Endothelial cell of hepatic sinusoid (primary cell): ENCODE measurements at regions not wholly inside any gene's neighbourhood (a gene's known extent, or its start where the extent isn't known, plus 50 kb on each side); places are given as distances from the start of the nearest gene placed in this dataset.

ENCODE experiments used
- in situ Hi-C: cut with HindIII; loops from 2 replicates; pipeline ENCODE4 v1.10.0; 2017; ENCODE audit warnings: low sequenced_read_pairs

- in situ Hi-C loops = no loop called here
Measured at GRCh38 chr10:88104223-88104622, 240.8 kb downstream of the PTEN start.

- in situ Hi-C loops = no loop called here
Measured at GRCh38 chr10:88106366-88106765, 242.9 kb downstream of the PTEN start.

GRCh38 chr10:88107296-88108097, 244.1 kb downstream of the PTEN start:
- in situ Hi-C loops = no loop called here

- in situ Hi-C loops = no loop called here
Measured at GRCh38 chr10:88108115-88108610, 244.7 kb downstream of the PTEN start.

GRCh38 chr10:88110355-88110754, 246.9 kb downstream of the PTEN start:
- in situ Hi-C loops = loop anchor here (10.0 kb wide), 1 partner anchor 284 kb away; no protein-coding TSS in a partner anchor

- in situ Hi-C loops = loop anchor here (10.0 kb wide), 1 partner anchor 284 kb away; no protein-coding TSS in a partner anchor
Measured at GRCh38 chr10:88110822-88111221, 247.4 kb downstream of the PTEN start.

GRCh38 chr10:88111294-88111693, 247.9 kb downstream of the PTEN start:
- in situ Hi-C loops = loop anchor here (10.0 kb wide), 1 partner anchor 284 kb away; no protein-coding TSS in a partner anchor

GRCh38 chr10:88113232-88113631, 249.8 kb downstream of the PTEN start:
- in situ Hi-C loops = loop anchor here (10.0 kb wide), 1 partner anchor 282 kb away; no protein-coding TSS in a partner anchor

- in situ Hi-C loops = loop anchor here (10.0 kb wide), 1 partner anchor 281 kb away; no protein-coding TSS in a partner anchor
Measured at GRCh38 chr10:88113657-88114272, 250.3 kb downstream of the PTEN start.

GRCh38 chr10:88114368-88114767, 250.9 kb downstream of the PTEN start:
- in situ Hi-C loops = loop anchor here (10.0 kb wide), 1 partner anchor 280 kb away; no protein-coding TSS in a partner anchor

- in situ Hi-C loops = loop anchor here (10.0 kb wide), 1 partner anchor 279 kb away; no protein-coding TSS in a partner anchor
Measured at GRCh38 chr10:88115407-88115806, 252.0 kb downstream of the PTEN start.

- in situ Hi-C loops = loop anchor here (10.0 kb wide), 1 partner anchor 279 kb away; no protein-coding TSS in a partner anchor
Measured at GRCh38 chr10:88115968-88116367, 252.5 kb downstream of the PTEN start.

GRCh38 chr10:88116481-88116880, 253.1 kb downstream of the PTEN start:
- in situ Hi-C loops = loop anchor here (10.0 kb wide), 1 partner anchor 278 kb away; no protein-coding TSS in a partner anchor

- in situ Hi-C loops = loop anchor here (10.0 kb wide), 1 partner anchor 278 kb away; no protein-coding TSS in a partner anchor
Measured at GRCh38 chr10:88116971-88117626, 253.7 kb downstream of the PTEN start.

GRCh38 chr10:88117869-88118632, 254.6 kb downstream of the PTEN start:
- in situ Hi-C loops = loop anchor here (10.0 kb wide), 1 partner anchor 277 kb away; no protein-coding TSS in a partner anchor

GRCh38 chr10:88118729-88119128, 255.3 kb downstream of the PTEN start:
- in situ Hi-C loops = loop anchor here (10.0 kb wide), 1 partner anchor 276 kb away; no protein-coding TSS in a partner anchor

- in situ Hi-C loops = loop anchor here (10.0 kb wide), 1 partner anchor 276 kb away; no protein-coding TSS in a partner anchor
Measured at GRCh38 chr10:88119160-88119559, 255.7 kb downstream of the PTEN start.

- in situ Hi-C loops = no loop called here
Measured at GRCh38 chr10:88120075-88120474, 256.6 kb downstream of the PTEN start.

GRCh38 chr10:88120599-88121333, 257.3 kb downstream of the PTEN start:
- in situ Hi-C loops = no loop called here
